ENCODE measurements at regions not wholly inside any gene's neighbourhood (a gene's known extent, or its start where the extent isn't known, plus 50 kb on each side); places are given as distances from the start of the nearest gene placed in this dataset.

- DNase-seq, result no peak
- no peak for ATAC-seq
- no peaks in the 10 kb centered on the region for H3K27me3 ChIP-seq
- H3K4me3 ChIP-seq, result no peak overlapping the region
- H3K36me3 ChIP-seq, result no peaks in the 10 kb centered on the region
- no peak for TF ChIP-seq POLR2A (IDR thresholded peaks at IDR 0.05)
- TF ChIP-seq, protein P1, sequence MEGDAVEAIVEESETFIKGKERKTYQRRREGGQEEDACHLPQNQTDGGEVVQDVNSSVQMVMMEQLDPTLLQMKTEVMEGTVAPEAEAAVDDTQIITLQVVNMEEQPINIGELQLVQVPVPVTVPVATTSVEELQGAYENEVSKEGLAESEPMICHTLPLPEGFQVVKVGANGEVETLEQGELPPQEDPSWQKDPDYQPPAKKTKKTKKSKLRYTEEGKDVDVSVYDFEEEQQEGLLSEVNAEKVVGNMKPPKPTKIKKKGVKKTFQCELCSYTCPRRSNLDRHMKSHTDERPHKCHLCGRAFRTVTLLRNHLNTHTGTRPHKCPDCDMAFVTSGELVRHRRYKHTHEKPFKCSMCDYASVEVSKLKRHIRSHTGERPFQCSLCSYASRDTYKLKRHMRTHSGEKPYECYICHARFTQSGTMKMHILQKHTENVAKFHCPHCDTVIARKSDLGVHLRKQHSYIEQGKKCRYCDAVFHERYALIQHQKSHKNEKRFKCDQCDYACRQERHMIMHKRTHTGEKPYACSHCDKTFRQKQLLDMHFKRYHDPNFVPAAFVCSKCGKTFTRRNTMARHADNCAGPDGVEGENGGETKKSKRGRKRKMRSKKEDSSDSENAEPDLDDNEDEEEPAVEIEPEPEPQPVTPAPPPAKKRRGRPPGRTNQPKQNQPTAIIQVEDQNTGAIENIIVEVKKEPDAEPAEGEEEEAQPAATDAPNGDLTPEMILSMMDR (IDR thresholded peaks at IDR 0.05), result no peak
- H3K9me3 ChIP-seq, result no peaks in the 10 kb centered on the region
- H3K4me1 ChIP-seq, result no peaks in the 10 kb centered on the region
- intact Hi-C loops (cut with DNase I), result no loop called here
- 36% methylated on average over 4 of the region's 4 CpGs for WGBS (ENCODE audit: insufficient coverage, low coverage, low lambda C conversion rate, missing lambda C conversion rate)
- no peak overlapping the region for H3K27ac ChIP-seq
These were observed 57.6 kb upstream of the PKDCC start for GRCh38 chr2:41990245-41990644.

GRCh38 chr2:41990688-41991087, 57.1 kb upstream of the PKDCC start:
- TF ChIP-seq, protein P1 (IDR thresholded peaks at IDR 0.05), result no peak
- DNase-seq, result no peak
- Histone ChIP-seq H3K27me3 (no peaks in the 10 kb centered on the region), H3K27ac (no peak overlapping the region), H3K36me3 (no peaks in the 10 kb centered on the region), H3K9me3 (no peaks in the 10 kb centered on the region), H3K4me1 (no peaks in the 10 kb centered on the region), H3K4me3 (no peak overlapping the region)
- ATAC-seq, result no peak
- WGBS (ENCODE audit: insufficient coverage, low coverage, low lambda C conversion rate, missing lambda C conversion rate), result 48% methylated on average over 4 of the region's 4 CpGs
- intact Hi-C loops (cut with DNase I), result no loop called here

GRCh38 chr2:41992056-41992642, 55.7 kb upstream of the PKDCC start:
- H3K27ac ChIP-seq, result no peak overlapping the region
- H3K4me3 ChIP-seq, result no peak overlapping the region
- H3K9me3 ChIP-seq, result no peaks in the 10 kb centered on the region
- DNase-seq, result no peak
- WGBS (ENCODE audit: insufficient coverage, low coverage, low lambda C conversion rate, missing lambda C conversion rate), result no CpG with 5 or more reads among the region's 1 CpG
- H3K27me3 ChIP-seq, result no peaks in the 10 kb centered on the region
- intact Hi-C loops (cut with DNase I), result no loop called here
- H3K36me3 ChIP-seq, result no peaks in the 10 kb centered on the region
- TF ChIP-seq POLR2A (IDR thresholded peaks at IDR 0.05), result no peak
- TF ChIP-seq, protein P1 (IDR thresholded peaks at IDR 0.05), result no peak
- no peak for ATAC-seq
- H3K4me1 ChIP-seq, result no peaks in the 10 kb centered on the region

DNA sequence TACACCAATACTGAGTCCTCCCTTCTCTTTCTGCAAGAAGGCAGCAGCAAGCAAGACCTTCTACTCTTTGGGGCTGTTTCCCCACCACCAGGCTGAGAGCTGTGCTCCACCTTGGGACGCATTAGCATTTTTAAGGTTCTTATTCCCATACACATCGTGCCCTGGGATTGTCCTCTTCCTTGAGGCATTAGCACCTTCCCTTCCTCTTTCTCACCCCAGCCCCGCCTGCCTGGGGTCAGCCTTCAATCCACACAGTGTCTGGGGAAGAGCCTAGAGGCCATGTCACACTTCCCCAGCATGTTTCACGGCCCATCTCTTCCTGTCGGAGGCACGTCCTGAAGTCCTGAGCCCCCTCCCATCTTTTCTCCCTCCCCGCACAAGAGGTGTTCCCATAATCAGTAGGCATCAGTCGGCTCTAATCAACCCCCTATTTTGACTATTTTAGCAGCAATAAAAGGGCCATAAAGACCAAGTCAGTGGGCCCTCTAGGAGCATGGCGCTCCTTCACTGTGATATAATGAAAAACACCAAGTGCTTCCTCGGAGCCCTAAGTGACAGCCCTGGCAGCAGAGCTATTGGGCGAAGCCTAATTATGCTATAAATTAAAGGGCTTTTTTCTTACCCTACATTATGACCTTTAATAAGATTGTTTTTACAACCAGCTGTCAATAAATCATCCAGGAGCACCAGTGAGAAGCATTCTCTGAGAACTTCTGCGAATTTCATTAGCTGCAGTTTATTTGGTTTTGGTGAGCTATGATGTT, 55.0 kb upstream of the PKDCC start:
- no peak for DNase-seq
- no peak for ATAC-seq
- TF ChIP-seq POLR2A (IDR thresholded peaks at IDR 0.05), result no peak
- TF ChIP-seq, protein P1 (IDR thresholded peaks at IDR 0.05), result no peak
- no peak overlapping the region for H3K27ac ChIP-seq
- intact Hi-C loops (cut with DNase I), result no loop called here
- no peak overlapping the region for H3K4me3 ChIP-seq
- no peaks in the 10 kb centered on the region for H3K4me1 ChIP-seq
- H3K36me3 ChIP-seq, result no peaks in the 10 kb centered on the region
- WGBS (ENCODE audit: insufficient coverage, low coverage, low lambda C conversion rate, missing lambda C conversion rate), result 69% methylated on average over 10 of the region's 12 CpGs
- H3K9me3 ChIP-seq, result no peaks in the 10 kb centered on the region
- H3K27me3 ChIP-seq, result no peaks in the 10 kb centered on the region
